Medulla oblongata (tissue), 1 donor: ENCODE measurements at regions not wholly inside any gene's neighbourhood (a gene's known extent, or its start where the extent isn't known, plus 50 kb on each side); places are given as distances from the start of the nearest gene placed in this dataset.
"Not testable (repeated sequence)": the region's sequence is repeated elsewhere in the genome, so short reads cannot be mapped to it uniquely, and the experiment has no call there.

Experiments
- DNase-seq: peaks from one replicate; pipeline ENCODE4 v3.0.0-alpha.2; 2015; ENCODE audit errors: extremely low spot score

GRCh38 chr6:27545271-27546046 is 72.6 kb upstream of the ZNF184 start:
- DNase-seq, result no peak

GRCh38 chr6:27544612-27545260 is 71.8 kb upstream of the ZNF184 start:
- DNase-seq, result no peak

- DNase-seq, result not testable (repeated sequence)
Measured at GRCh38 chr6:27544135-27544534, 71.2 kb upstream of the ZNF184 start.

GRCh38 chr6:27542485-27542884 is 69.6 kb upstream of the ZNF184 start:
- DNase-seq, result no peak

GRCh38 chr6:27541933-27542297 is 69.0 kb upstream of the ZNF184 start:
- DNase-seq, result no peak

GRCh38 chr6:27541212-27541932 is 68.5 kb upstream of the ZNF184 start:
- DNase-seq, result no peak

GRCh38 chr6:27539551-27539950 is 66.6 kb upstream of the ZNF184 start:
- DNase-seq, result no peak

- DNase-seq, result no peak
Measured at GRCh38 chr6:27532820-27533538, 60.1 kb upstream of the ZNF184 start.

- DNase-seq, result no peak
Measured at GRCh38 chr6:27531772-27532459, 59.0 kb upstream of the ZNF184 start.

- DNase-seq, result not testable (repeated sequence)
Measured at GRCh38 chr6:27529796-27530195, 56.9 kb upstream of the ZNF184 start.

GRCh38 chr6:27528714-27529113 is 55.8 kb upstream of the ZNF184 start:
- DNase-seq, result no peak
